Loucy (cell line): ENCODE measurements at regions not wholly inside any gene's neighbourhood (a gene's known extent, or its start where the extent isn't known, plus 50 kb on each side); places are given as distances from the start of the nearest gene placed in this dataset.

ENCODE experiments used
- H2AFZ ChIP-seq: fragments of 200-600 bp; sonication (generic); 2 replicates; pipeline ENCODE4 v1.6.0; 2016; ENCODE audit warnings: antibody characterized with exemption, mild to moderate bottlenecking, low read length, moderate library complexity
- H3F3A ChIP-seq: fragments of 200-600 bp; 2 replicates; pipeline ENCODE4 v1.6.0; 2016; ENCODE audit warnings: antibody characterized with exemption, low read depth, mild to moderate bottlenecking
- H3K27me3 ChIP-seq: fragments of 200-600 bp; sonication (generic); 2 replicates; pipeline ENCODE4 v1.6.1; 2014; ENCODE audit warnings: low read length, mild to moderate bottlenecking; ENCODE audit not compliant: insufficient read depth, poor library complexity, severe bottlenecking
- H3K36me3 ChIP-seq: fragments of 200-600 bp; sonication (generic); 2 replicates; pipeline ENCODE4 v1.6.1; 2016; ENCODE audit warnings: low read length; ENCODE audit not compliant: insufficient read depth
- H3K4me1 ChIP-seq: fragments of 200-600 bp; sonication (generic); 2 replicates; pipeline ENCODE4 v1.5.1; 2014; ENCODE audit warnings: low read length, mild to moderate bottlenecking; ENCODE audit not compliant: insufficient read depth, poor library complexity, severe bottlenecking
- H3K4me2 ChIP-seq: fragments of 200-600 bp; sonication (generic); 2 replicates; pipeline ENCODE4 v1.6.0; 2014; ENCODE audit warnings: antibody characterized with exemption, low read length, low read depth, mild to moderate bottlenecking; ENCODE audit not compliant: poor library complexity, severe bottlenecking
- H3K4me3 ChIP-seq: fragments of 200-600 bp; sonication (generic); 2 replicates; pipeline ENCODE4 v1.5.1; 2014; ENCODE audit warnings: low read length, mild to moderate bottlenecking, mixed read lengths; ENCODE audit not compliant: poor library complexity, severe bottlenecking
- H3K79me2 ChIP-seq: fragments of 200-600 bp; sonication (generic); 2 replicates; pipeline ENCODE4 v1.6.1; 2014; ENCODE audit warnings: low read length; ENCODE audit not compliant: insufficient read depth
- H3K9ac ChIP-seq: fragments of 200-600 bp; sonication (generic); 2 replicates; pipeline ENCODE4 v1.6.0; 2014; ENCODE audit warnings: mild to moderate bottlenecking, low read depth, low read length, moderate library complexity; ENCODE audit not compliant: poor library complexity, severe bottlenecking
- H3K9me2 ChIP-seq: fragments of 200-600 bp; sonication (generic); replicated peaks from 2 replicates; pipeline ENCODE4 v1.6.1; 2016; ENCODE audit warnings: low read depth, low read length, mixed read lengths
- H3K9me3 ChIP-seq: fragments of 200-600 bp; sonication (generic); 2 replicates; pipeline ENCODE4 v1.6.1; 2014; ENCODE audit warnings: mild to moderate bottlenecking, antibody characterized with exemption, low read length, low read depth; ENCODE audit not compliant: insufficient read depth
- H4K20me1 ChIP-seq: fragments of 200-600 bp; sonication (generic); 2 replicates; pipeline ENCODE4 v1.6.0; 2014; ENCODE audit warnings: antibody characterized with exemption, low read length, mild to moderate bottlenecking; ENCODE audit not compliant: insufficient read depth, poor library complexity, severe bottlenecking
- EZH2phosphoT487 ChIP-seq: fragments of 200-600 bp; IDR thresholded peaks from 2 replicates; pipeline ENCODE4 v1.6.1; 2018; ENCODE audit warnings: antibody characterized with exemption, mild to moderate bottlenecking, moderate library complexity, borderline replicate concordance
- TF ChIP-seq, protein P1 (sequence below): fragments of 200-600 bp; sonication (generic); conservative IDR thresholded peaks from 2 replicates; pipeline ENCODE4 v1.5.1; 2014; ENCODE audit warnings: mild to moderate bottlenecking, antibody characterized with exemption, low read length

DNA sequence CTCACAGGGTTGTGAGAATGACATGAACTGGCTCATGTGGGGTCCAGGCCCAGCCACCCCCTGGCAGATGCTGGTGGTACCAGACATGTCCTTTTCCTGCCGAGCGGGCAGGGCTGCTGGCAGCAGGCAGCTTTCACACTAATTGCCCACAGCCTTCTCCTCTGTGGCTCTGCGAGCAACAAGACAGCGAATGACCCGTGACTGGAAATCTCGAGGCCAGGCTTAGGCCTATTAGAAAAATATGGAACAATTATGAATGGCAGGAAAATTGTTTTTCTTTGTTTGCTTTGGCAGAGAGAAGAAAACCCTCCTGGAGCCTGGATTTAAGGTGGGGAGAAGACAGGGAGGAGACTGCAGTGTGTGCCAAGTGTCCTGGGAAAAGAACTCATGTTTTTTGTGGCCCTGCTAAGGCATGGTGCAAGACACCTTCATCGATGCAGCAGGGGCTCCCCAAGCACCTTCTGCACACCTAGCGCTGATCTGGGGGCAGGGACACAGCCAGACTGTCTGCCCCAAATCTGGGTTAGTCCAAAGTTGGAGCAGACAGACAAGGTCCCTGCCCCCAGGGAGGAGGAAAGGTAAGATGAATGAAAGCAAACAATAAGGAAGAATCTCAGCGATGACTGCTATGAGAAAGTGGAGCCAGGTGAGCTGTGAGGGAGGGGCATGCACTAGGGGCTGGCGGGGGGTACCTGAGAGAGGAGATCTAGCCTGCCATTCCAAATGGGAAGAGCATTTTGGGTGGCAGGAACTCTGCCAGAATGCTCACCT, 193.8 kb upstream of the TLE3 start:
- no peaks in the 10 kb centered on the region for H3K9me2 ChIP-seq

DNA sequence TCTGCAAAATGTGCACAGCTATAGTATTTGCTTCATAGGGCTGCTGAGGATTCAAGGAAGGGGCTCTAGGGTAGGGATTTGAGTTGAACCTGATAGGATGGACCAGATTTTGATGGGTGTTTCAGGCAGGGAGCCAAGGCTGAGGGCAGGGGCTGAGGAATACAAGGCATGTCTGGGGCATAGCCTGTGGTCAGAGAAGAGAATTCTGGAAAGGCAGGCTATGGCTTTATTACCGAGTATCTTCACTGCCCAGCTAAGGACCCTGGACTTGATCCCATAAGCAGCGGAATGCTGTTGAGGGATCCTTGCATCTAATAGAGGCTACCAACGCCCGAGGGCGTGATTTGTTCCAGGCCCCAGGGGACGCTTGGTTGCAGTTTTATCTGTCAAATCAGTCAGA, 193.0 kb upstream of the TLE3 start:
- TF ChIP-seq, protein P1, sequence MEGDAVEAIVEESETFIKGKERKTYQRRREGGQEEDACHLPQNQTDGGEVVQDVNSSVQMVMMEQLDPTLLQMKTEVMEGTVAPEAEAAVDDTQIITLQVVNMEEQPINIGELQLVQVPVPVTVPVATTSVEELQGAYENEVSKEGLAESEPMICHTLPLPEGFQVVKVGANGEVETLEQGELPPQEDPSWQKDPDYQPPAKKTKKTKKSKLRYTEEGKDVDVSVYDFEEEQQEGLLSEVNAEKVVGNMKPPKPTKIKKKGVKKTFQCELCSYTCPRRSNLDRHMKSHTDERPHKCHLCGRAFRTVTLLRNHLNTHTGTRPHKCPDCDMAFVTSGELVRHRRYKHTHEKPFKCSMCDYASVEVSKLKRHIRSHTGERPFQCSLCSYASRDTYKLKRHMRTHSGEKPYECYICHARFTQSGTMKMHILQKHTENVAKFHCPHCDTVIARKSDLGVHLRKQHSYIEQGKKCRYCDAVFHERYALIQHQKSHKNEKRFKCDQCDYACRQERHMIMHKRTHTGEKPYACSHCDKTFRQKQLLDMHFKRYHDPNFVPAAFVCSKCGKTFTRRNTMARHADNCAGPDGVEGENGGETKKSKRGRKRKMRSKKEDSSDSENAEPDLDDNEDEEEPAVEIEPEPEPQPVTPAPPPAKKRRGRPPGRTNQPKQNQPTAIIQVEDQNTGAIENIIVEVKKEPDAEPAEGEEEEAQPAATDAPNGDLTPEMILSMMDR, result no peak
- TF ChIP-seq EZH2phosphoT487, result no peak
- Histone ChIP-seq H3K36me3 (no peaks in the 10 kb centered on the region), H3K27me3 (no peaks in the 10 kb centered on the region), H3K9me2 (no peaks in the 10 kb centered on the region), H3K79me2 (no peaks in the 10 kb centered on the region), H3K4me2 (no peak overlapping the region), H3K4me1 (no peaks in the 10 kb centered on the region), H2AFZ (no peak overlapping the region), H3K9me3 (no peaks in the 10 kb centered on the region), H3K4me3 (no peak overlapping the region), H4K20me1 (no peaks in the 10 kb centered on the region), H3F3A (no peaks in the 10 kb centered on the region), H3K9ac (no peak overlapping the region)

More for the DNA sequence above, 193.8 kb upstream of the TLE3 start:
- no peaks in the 10 kb centered on the region for H4K20me1 ChIP-seq
- no peak overlapping the region for H2AFZ ChIP-seq
- H3K79me2 ChIP-seq, result no peaks in the 10 kb centered on the region
- no peaks in the 10 kb centered on the region for H3K9me3 ChIP-seq
- no peak overlapping the region for H3K9ac ChIP-seq
- H3K27me3 ChIP-seq, result no peaks in the 10 kb centered on the region
- H3K4me2 ChIP-seq, result no peak overlapping the region
- no peaks in the 10 kb centered on the region for H3K4me1 ChIP-seq
- H3K36me3 ChIP-seq, result no peaks in the 10 kb centered on the region
- H3F3A ChIP-seq, result no peaks in the 10 kb centered on the region
- no peak for TF ChIP-seq EZH2phosphoT487
- no peak overlapping the region for H3K4me3 ChIP-seq

DNA sequence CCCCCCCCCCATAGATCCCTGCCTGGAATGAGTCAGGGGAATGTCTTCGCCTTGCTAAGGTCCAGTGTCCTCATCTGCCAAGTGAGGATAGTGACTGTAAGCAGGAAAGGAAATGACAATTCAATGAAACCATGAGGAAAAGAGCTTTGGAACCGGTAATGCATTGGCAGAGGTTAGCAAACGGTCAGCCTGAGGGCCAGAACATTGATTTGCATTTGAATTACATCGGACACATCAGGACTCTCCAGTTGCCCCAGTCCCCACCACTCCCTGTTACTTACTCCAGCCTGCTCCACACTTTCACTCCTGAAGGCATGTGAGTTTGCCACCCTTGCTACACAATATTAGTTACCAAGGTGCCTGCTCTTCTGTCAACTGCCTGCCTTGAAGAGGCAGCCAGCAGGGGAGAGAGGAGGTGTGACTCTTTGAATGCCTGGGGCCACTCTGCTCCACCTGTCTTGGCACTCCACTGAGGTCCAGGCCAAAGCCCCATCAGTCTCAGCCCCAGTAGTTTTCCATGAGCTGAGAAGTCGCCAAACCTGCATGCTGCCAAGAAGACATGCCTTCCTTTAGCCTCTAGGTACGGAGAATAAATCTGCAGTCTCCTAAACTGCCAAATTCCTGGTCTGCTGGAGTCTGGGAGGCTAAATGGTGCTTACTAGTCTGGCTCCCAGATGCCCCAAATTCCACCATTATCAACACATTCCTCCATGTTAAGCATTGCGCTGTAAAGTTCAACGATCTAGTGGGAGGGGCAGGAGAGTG, 191.7 kb upstream of the TLE3 start:
- no peaks in the 10 kb centered on the region for H3K9me3 ChIP-seq
- H4K20me1 ChIP-seq, result no peaks in the 10 kb centered on the region
- no peaks in the 10 kb centered on the region for H3K27me3 ChIP-seq
- no peaks in the 10 kb centered on the region for H3K79me2 ChIP-seq
- H3K4me1 ChIP-seq, result peaks cover 5% of the 10 kb centered on the region
- H3K9me2 ChIP-seq, result no peaks in the 10 kb centered on the region
- no peak overlapping the region for H3K4me2 ChIP-seq
- no peak overlapping the region for H3K4me3 ChIP-seq
- no peaks in the 10 kb centered on the region for H3K36me3 ChIP-seq
- TF ChIP-seq, protein P1, result no peak
- no peak for TF ChIP-seq EZH2phosphoT487
- H3K9ac ChIP-seq, result no peak overlapping the region
- H3F3A ChIP-seq, result no peaks in the 10 kb centered on the region
- H2AFZ ChIP-seq, result no peak overlapping the region
